GM18517 (cell line): ENCODE measurements at regions not wholly inside any gene's neighbourhood (a gene's known extent, or its start where the extent isn't known, plus 50 kb on each side); places are given as distances from the start of the nearest gene placed in this dataset.

Source experiments
- ATAC-seq: cut with Tn5 transposase; IDR thresholded peaks from one replicate; pipeline ENCODE4 v1.9.1; 2021; ENCODE audit warnings: mild to moderate bottlenecking, moderate library complexity; ENCODE audit not compliant: unreplicated experiment

GRCh38 chr3:25125201-25125600 lies 302.9 kb upstream of the RARB start:
- ATAC-seq: no peak

DNA sequence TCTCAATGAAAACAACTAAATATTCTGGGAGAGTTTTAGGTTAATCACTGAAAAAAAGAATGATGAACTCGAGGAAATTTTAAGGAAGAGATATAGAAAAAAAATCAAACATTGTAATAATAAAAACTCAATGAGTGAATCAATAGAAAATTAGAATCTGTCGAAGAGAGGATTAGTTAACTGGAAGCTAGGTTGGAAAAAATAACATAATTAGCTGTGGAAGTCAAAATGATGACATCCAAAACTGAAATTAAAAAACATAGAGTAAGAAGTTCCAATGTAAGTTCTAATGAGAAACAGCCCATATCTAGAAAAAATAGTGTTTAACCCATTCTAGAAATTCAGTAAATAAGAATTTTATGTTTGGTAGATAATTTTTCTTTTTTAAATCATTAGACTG lies 299.3 kb upstream of the RARB start:
- ATAC-seq: no peak

- ATAC-seq: no peak
Measured at GRCh38 chr3:25130724-25131520, 297.1 kb upstream of the RARB start.

GRCh38 chr3:25133588-25133987 lies 294.5 kb upstream of the RARB start:
- no peak for ATAC-seq

GRCh38 chr3:25137606-25138005 lies 290.5 kb upstream of the RARB start:
- no peak for ATAC-seq

DNA sequence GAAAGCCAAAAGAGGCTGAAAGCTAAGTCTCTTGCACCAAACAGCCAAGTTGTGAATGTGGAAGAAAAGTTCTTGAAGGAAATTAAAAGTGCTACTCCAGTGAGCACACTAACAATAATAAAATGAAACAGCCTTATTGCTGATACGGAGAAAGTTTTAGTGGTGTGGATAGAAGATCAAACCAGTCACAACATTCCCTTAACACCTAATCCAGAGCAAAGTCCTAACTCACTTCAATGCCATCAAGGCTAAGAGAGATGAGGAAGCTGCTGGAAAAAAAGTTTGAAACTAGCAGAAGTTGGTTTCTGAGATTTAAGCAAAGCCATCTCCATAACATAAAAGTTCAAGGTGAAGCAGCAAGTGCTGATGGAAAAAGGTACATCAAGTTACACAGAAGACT lies 288.8 kb upstream of the RARB start:
- ATAC-seq: no peak

GRCh38 chr3:25142609-25143355 lies 285.3 kb upstream of the RARB start:
- ATAC-seq: no peak

- no peak for ATAC-seq
Measured at GRCh38 chr3:25143356-25144025, 284.6 kb upstream of the RARB start.

DNA sequence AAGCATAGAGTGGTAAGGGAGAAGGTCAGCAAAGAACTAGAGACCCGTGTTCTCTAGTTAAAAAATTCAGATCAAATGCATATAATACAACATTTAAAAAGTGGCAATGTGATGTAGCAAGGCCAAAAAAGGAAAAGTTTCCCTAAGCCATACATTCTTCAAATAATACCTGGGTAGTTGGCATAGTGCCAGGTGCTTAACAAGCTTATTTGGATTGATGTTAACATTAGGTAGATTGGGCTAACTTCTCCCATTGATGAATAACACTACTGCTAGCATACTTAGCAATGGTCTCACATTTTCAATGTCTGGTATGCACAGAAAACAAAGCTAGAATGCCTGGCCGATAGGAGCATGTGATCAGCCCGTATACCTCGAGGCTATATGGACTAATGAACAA lies 283.6 kb upstream of the RARB start:
- ATAC-seq: no peak

DNA sequence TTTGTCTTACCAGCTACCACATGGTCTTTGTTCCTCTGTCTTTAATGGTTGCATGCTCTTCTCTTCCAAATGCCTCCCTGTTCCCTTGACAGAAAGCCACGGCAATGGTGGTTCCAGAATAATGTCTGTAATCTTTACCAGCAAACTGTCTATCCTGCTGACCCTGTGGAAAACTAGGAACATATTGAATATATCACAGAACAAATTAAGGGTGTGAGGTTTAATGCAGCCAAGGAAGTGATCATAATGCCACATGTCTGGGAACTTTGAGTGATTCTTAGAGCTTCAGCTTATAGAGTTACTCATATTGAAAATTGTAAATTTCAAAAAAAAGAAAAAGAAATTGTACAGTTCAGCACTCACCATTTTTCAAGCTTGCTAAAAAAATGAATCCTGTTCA lies 282.9 kb upstream of the RARB start:
- no peak for ATAC-seq

GRCh38 chr3:25150199-25150598 lies 277.9 kb upstream of the RARB start:
- no peak for ATAC-seq

GRCh38 chr3:25151281-25151902 lies 276.7 kb upstream of the RARB start:
- no peak for ATAC-seq

DNA sequence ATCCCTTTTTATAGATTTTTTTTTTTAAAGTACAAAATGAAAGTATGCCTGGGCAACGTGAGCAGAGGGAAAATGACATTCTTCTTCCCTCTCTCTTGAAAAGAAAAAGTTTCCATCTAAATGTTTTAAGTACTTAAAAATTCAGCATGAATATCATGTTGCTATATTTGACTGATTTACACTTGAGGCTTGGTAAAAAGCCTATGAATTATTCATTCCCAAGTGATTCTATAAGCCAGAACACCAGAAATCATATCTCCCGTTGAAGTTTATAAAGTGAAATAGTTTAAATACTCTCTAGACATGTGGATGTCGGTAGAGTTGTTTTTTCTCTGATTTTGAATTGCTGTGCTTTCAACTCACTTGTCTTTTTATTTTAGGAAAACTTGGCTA lies 276.2 kb upstream of the RARB start:
- ATAC-seq: no peak

DNA sequence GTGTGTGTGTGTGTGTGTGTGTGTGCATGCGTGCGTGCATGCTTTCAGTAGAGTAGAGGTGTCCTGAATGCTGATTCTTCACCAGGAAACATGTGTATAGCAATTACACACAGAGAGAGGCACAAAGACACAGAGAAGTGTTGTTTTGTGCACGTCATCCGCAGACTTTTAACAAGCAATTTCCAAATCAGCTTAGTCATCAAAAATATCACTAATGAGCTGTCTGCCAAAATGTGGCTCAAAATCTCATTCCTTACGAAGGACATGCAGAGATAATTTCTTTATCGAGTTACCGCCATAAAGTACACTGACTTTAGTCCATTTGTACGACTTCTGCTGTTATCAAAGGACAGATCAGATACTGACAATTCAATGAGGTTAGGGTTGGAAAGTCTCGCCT lies 274.9 kb upstream of the RARB start:
- no peak for ATAC-seq

GRCh38 chr3:25153561-25153960 lies 274.5 kb upstream of the RARB start:
- no peak for ATAC-seq

DNA sequence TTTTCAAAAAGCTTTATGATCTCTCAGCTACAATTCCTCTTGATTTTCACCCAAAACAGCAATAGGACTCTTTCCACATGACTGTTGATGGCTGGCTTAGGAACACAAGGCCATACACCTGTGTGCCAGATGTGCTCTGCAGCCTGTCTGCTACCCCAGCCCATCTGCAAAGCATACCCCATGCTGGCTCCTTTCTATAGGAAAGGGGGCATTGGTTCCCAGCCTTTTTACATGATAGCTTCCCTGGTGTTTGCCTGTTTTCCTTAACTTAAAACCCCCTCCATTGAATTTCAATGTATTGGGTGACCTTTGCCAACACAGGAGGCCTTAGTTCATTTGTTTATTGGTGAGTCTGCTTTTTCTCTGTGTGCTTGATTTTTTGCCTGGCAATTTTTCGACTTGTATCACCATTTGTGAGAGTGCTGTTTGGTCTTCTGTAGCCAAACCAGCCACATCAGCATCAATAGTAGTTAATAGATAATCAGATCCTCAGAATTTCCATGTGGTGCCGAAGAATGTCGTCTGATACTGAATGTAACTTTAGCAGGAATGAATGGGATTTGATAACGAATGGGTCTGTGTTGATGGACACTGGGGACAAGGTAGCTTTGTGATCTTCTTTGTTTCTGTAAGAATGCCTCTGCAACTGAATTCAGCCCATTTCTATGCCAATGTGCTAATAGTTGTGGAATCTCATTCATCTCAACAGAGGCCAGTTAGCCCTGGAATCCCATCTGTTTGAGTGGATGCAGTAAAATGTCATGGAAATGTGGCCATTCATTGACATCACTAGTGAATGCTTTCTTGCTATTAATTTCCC lies 272.2 kb upstream of the RARB start:
- no peak for ATAC-seq

DNA sequence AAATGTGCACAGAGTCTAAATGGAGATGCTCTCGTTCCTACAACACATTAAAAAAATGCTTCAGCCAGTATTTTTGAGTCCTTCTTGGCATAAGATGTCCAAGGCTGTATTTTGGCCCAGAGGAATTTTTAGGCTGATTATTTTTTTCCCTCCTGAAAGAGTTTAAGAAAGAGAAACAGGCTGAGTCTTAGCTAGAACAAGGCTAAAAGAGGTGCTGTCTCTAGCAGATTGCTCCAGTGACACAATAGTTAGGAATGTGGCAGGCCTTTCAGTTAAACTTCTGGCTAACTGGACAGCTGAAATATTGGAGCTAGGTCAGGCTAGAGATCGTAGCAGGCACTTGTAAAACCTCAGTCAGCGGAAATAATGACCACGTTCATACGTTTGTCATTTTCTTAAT lies 271.4 kb upstream of the RARB start:
- ATAC-seq: no peak

DNA sequence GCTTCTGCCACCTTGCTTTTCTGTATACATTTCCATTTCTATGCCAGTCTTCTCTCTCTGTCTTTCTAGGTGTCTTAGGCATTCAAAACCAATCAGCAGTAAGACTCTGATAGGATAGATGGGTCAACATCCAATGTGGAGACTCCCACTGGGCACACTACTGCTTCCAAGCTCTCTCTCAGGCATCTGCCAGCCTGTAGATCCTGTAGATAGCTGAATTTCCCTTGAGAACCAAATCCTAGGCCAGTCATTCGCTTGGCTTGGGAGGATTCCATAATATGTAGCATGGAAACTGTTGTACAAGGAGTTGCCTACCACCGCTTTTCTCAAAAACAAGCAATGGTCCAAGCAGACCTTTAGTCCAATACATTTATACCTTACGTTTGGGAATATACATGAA lies 262.8 kb upstream of the RARB start:
- no peak for ATAC-seq

DNA sequence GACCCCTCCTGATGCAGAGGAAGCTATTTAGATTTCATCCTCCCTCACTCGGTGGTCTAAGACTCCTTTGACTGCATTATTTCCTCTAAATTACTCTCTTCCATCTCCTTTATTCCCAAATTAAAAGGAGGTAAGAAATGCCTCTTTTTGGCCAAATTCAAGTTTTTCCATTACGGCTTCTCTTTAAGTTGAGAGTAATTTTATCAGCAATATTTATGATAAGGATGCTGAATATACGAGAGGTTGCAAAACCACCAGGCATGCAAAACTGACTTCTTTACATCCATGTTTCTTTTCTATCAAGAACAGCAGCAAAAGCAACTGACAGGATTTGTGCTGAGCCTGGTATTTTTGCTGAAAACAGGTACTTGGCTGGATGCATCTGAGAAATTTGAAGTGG lies 262.0 kb upstream of the RARB start:
- ATAC-seq: no peak

GRCh38 chr3:25169151-25169550 lies 258.9 kb upstream of the RARB start:
- ATAC-seq: no peak

DNA sequence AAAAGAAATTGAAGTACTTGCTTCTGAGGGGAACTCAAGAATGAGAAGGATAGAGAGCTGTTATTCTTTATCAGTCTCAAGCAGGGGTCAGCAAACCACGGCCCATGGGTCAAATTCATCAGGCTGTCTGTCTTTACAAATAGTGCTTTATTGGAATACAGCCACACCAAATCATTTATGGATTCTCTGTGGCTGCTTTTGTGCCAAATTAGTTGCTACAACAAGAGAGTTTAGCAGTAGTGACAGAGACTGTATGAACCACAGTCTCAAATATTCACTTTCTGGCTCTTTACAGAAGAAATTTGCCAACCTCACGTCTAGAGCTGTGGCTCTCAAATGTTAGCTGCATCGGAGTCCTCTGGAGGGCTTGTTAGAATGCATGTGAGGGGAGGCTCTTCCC lies 258.0 kb upstream of the RARB start:
- no peak for ATAC-seq
